ENCODE measurements at regions not wholly inside any gene's neighbourhood (a gene's known extent, or its start where the extent isn't known, plus 50 kb on each side); places are given as distances from the start of the nearest gene placed in this dataset.

- Histone ChIP-seq H3K27ac (ENCODE audit: low read depth in 1 of 2, low read length in 2 of 2) (no peak overlapping the region), H3K9me3 (ENCODE audit: control insufficient read depth in 1 of 2, insufficient read depth in 1 of 2, low read length in 2 of 2) (peaks cover 0 to 1% of the 10 kb centered on the region in 2 experiments), H3K36me3 (ENCODE audit: insufficient read depth, low read length) (no peaks in the 10 kb centered on the region), H3K27me3 (ENCODE audit: control insufficient read depth in 1 of 2, insufficient read depth in 2 of 2, low read length in 2 of 2) (no peaks in the 10 kb centered on the region), H3K4me1 (ENCODE audit: insufficient read depth, low read length) (no peaks in the 10 kb centered on the region), H3K4me3 (ENCODE audit: low read length) (no peak overlapping the region)
- Mint-ChIP-seq H3K27me3 (no peaks in the 10 kb centered on the region), H3K4me1 (ENCODE audit: low read depth) (no peaks in the 10 kb centered on the region), H3K36me3 (ENCODE audit: low read depth) (no peaks in the 10 kb centered on the region), H3K4me3 (no peak overlapping the region), H3K27ac (no peak overlapping the region), H3K9me3 (no peaks in the 10 kb centered on the region)
- intact Hi-C loops (cut with DNase I, micrococcal nuclease), result no loop called here
- ChIA-PET POLR2A (no interaction called here), CTCF (no interaction called here)
- no peak for DNase-seq
- ATAC-seq (ENCODE audit: poor library complexity), result no peak
- no peak for TF ChIP-seq CTCF (IDR thresholded peaks at IDR 0.05)
These were observed 208.5 kb upstream of the DIO2 start for GRCh38 chr14:80419769-80420168.

- no peak overlapping the region for H3K27ac Mint-ChIP-seq
- no peak overlapping the region for H3K27ac ChIP-seq (ENCODE audit: low read depth in 1 of 2, low read length in 2 of 2)
- ATAC-seq (ENCODE audit: poor library complexity) (no peak), DNase-seq (no peak)
- H3K4me3 Mint-ChIP-seq, result no peak overlapping the region
- TF ChIP-seq CTCF (IDR thresholded peaks at IDR 0.05), result no peak
- H3K4me1 Mint-ChIP-seq (ENCODE audit: low read depth), result no peaks in the 10 kb centered on the region
- no peaks in the 10 kb centered on the region for H3K27me3 ChIP-seq (ENCODE audit: control insufficient read depth in 1 of 2, insufficient read depth in 2 of 2, low read length in 2 of 2)
- H3K36me3 ChIP-seq (ENCODE audit: insufficient read depth, low read length), result no peaks in the 10 kb centered on the region
- no peaks in the 10 kb centered on the region for H3K9me3 ChIP-seq (ENCODE audit: control insufficient read depth in 1 of 2, insufficient read depth in 1 of 2, low read length in 2 of 2)
- CTCF ChIA-PET, result no interaction called here
- no peaks in the 10 kb centered on the region for H3K27me3 Mint-ChIP-seq
- intact Hi-C loops (cut with DNase I, micrococcal nuclease), result no loop called here
- POLR2A ChIA-PET, result no interaction called here
- no peaks in the 10 kb centered on the region for H3K9me3 Mint-ChIP-seq
- no peaks in the 10 kb centered on the region for H3K4me1 ChIP-seq (ENCODE audit: insufficient read depth, low read length)
- no peak overlapping the region for H3K4me3 ChIP-seq (ENCODE audit: low read length)
- no peaks in the 10 kb centered on the region for H3K36me3 Mint-ChIP-seq (ENCODE audit: low read depth)
These were observed 208.0 kb upstream of the DIO2 start for GRCh38 chr14:80419345-80419744.

GRCh38 chr14:80415636-80416035 lies 204.3 kb upstream of the DIO2 start:
- no peak overlapping the region for H3K27ac Mint-ChIP-seq
- no peaks in the 10 kb centered on the region for H3K4me1 ChIP-seq (ENCODE audit: insufficient read depth, low read length)
- no peak for ATAC-seq (ENCODE audit: poor library complexity)
- H3K27me3 ChIP-seq (ENCODE audit: control insufficient read depth in 1 of 2, insufficient read depth in 2 of 2, low read length in 2 of 2), result no peaks in the 10 kb centered on the region
- intact Hi-C loops (cut with DNase I, micrococcal nuclease), result no loop called here
- no peak for DNase-seq
- ChIA-PET POLR2A (no interaction called here), CTCF (no interaction called here)
- TF ChIP-seq CTCF (IDR thresholded peaks at IDR 0.05), result no peak
- no peaks in the 10 kb centered on the region for H3K9me3 ChIP-seq (ENCODE audit: control insufficient read depth in 1 of 2, insufficient read depth in 1 of 2, low read length in 2 of 2)
- H3K27me3 Mint-ChIP-seq, result no peaks in the 10 kb centered on the region
- H3K36me3 ChIP-seq (ENCODE audit: insufficient read depth, low read length), result no peaks in the 10 kb centered on the region
- H3K4me3 ChIP-seq (ENCODE audit: low read length), result no peak overlapping the region
- H3K9me3 Mint-ChIP-seq, result no peaks in the 10 kb centered on the region
- no peaks in the 10 kb centered on the region for H3K36me3 Mint-ChIP-seq (ENCODE audit: low read depth)
- no peak overlapping the region for H3K4me3 Mint-ChIP-seq
- H3K4me1 Mint-ChIP-seq (ENCODE audit: low read depth), result no peaks in the 10 kb centered on the region
- H3K27ac ChIP-seq (ENCODE audit: low read depth in 1 of 2, low read length in 2 of 2), result no peak overlapping the region

Measured in CD4-positive, alpha-beta T cell (primary cell).